ENCODE measurements at regions not wholly inside any gene's neighbourhood (a gene's known extent, or its start where the extent isn't known, plus 50 kb on each side); places are given as distances from the start of the nearest gene placed in this dataset.

DNA sequence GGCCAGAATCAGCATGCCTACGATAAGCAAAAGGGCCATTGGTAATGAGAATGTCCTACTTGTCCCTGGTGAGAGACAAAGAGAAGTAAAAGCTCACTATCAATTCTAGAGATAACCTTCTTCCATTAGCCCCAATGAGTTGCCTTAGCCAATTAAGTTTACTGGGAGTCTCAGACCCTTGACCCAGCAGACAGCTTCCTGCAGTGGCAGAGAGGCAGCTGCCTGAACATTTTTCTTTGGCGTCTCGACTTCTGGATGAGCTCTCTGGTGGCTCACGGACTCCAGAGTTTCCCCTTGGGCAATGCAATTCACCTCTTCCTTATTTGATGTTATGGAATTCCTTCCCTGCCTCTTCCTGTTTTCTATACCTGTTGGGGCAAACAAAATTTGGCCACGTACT lies 1034.4 kb downstream of the NAALADL2 start:
- no peaks in the 10 kb centered on the region for H3K4me1 ChIP-seq
- no peak overlapping the region for H3K4me3 ChIP-seq
- no peaks in the 10 kb centered on the region for H3K27me3 ChIP-seq
- TF ChIP-seq POLR2AphosphoS5 (IDR thresholded peaks at IDR 0.05) (no peak), CTCF (IDR thresholded peaks at IDR 0.05) (no peak), EP300 (IDR thresholded peaks at IDR 0.05) (no peak), POLR2A (IDR thresholded peaks at IDR 0.05) (no peak)
- H3K36me3 ChIP-seq: no peaks in the 10 kb centered on the region
- 77 to 79% methylated on average over 5 of the region's 5 CpGs for WGBS, 2 donors (ENCODE audit: low coverage in 1 of 2)
- ATAC-seq: no peak
- H3K9me3 ChIP-seq: no peaks in the 10 kb centered on the region
- H3K27ac ChIP-seq: no peak overlapping the region

- 27 to 51% methylated on average over 4 of the region's 4 CpGs for WGBS, 2 donors (ENCODE audit: low coverage in 1 of 2)
- Histone ChIP-seq H3K4me1 (no peaks in the 10 kb centered on the region), H3K9me3 (peaks cover 0 to 7% (median 0%) of the 10 kb centered on the region in 3 donors), H3K27ac (no peak overlapping the region), H3K36me3 (no peaks in the 10 kb centered on the region), H3K4me3 (no peak overlapping the region), H3K27me3 (no peaks in the 10 kb centered on the region)
- TF ChIP-seq EP300 (IDR thresholded peaks at IDR 0.05) (no peak), CTCF (IDR thresholded peaks at IDR 0.05) (no peak), POLR2A (IDR thresholded peaks at IDR 0.05) (no peak), POLR2AphosphoS5 (IDR thresholded peaks at IDR 0.05) (no peak)
- ATAC-seq: no peak
Measured at GRCh38 chr3:175890066-175890465, 1030.9 kb downstream of the NAALADL2 start.

DNA sequence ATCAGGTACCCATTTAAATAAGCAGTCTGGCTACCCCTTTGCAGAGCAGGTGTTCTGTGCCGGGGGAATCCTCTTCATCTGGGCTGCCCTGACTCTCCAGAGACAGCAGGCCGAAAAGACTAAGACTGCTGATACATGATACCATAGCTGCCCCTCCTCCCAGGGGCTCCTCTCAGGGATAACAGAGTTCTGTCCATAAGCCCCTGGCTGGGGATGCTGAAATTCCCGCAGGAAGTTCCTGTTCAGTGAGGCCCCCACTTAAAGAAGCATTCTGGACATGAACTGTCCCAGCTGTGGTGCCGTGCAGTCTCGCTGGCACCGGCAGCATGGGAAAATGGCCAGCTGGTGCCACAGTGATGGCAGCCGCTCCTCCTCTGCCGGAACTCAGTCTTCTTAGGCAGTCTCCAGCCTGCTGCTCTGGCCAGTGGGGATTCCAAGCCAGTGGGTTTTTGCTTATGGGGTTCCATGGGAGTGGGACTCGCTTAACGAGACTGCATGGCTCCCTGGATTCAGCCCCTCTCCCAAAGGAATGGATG lies 1026.2 kb downstream of the NAALADL2 start:
- peaks cover 0 to 7% (median 0%) of the 10 kb centered on the region in 3 donors for H3K9me3 ChIP-seq
- ATAC-seq: no peak
- no peaks in the 10 kb centered on the region for H3K36me3 ChIP-seq
- no peaks in the 10 kb centered on the region for H3K27me3 ChIP-seq
- H3K4me3 ChIP-seq: no peak overlapping the region
- H3K4me1 ChIP-seq: no peaks in the 10 kb centered on the region
- TF ChIP-seq EP300 (IDR thresholded peaks at IDR 0.05): no peak
- TF ChIP-seq POLR2A (IDR thresholded peaks at IDR 0.05): no peak
- no peak for TF ChIP-seq POLR2AphosphoS5 (IDR thresholded peaks at IDR 0.05)
- TF ChIP-seq CTCF (IDR thresholded peaks at IDR 0.05): no peak
- no CpG with 5 or more reads among the region's 10 CpGs for WGBS, 2 donors (ENCODE audit: low coverage in 1 of 2)
- H3K27ac ChIP-seq: no peak overlapping the region

DNA sequence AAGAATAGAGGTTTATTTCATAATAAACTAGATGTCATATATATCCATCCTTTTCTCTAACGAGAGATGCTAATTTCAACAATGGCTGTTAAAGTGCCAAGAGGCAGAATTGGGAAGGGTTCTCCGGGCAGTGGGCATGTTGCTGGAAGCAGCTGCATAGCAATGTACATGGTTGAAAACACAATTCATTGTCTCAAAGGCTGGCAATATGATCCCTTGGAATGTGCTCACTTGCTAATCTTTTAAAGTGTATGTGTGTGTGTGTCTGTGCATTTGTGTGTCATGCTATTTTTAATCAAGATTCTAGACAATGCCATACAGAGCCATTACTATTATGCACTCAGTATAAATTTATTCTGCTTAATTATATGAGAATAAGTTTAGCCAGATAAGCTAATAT lies 1020.3 kb downstream of the NAALADL2 start:
- WGBS, 2 donors (ENCODE audit: low coverage in 1 of 2): 90 to 94% methylated on average over 2 of the region's 2 CpGs
- no peak for ATAC-seq
- H3K27me3 ChIP-seq: no peaks in the 10 kb centered on the region
- H3K36me3 ChIP-seq: no peaks in the 10 kb centered on the region
- no peak overlapping the region for H3K27ac ChIP-seq
- H3K9me3 ChIP-seq: no peaks in the 10 kb centered on the region
- H3K4me3 ChIP-seq: no peak overlapping the region
- no peaks in the 10 kb centered on the region for H3K4me1 ChIP-seq
- no peak for TF ChIP-seq POLR2AphosphoS5 (IDR thresholded peaks at IDR 0.05)
- no peak for TF ChIP-seq EP300 (IDR thresholded peaks at IDR 0.05)
- no peak for TF ChIP-seq POLR2A (IDR thresholded peaks at IDR 0.05)
- TF ChIP-seq CTCF (IDR thresholded peaks at IDR 0.05): no peak

- no peak for TF ChIP-seq POLR2A (IDR thresholded peaks at IDR 0.05)
- no peak for TF ChIP-seq CTCF (IDR thresholded peaks at IDR 0.05)
- TF ChIP-seq POLR2AphosphoS5 (IDR thresholded peaks at IDR 0.05): no peak
- no peak for TF ChIP-seq EP300 (IDR thresholded peaks at IDR 0.05)
- ATAC-seq: no peak
- H3K9me3 ChIP-seq: peaks cover 0 to 4% (median 0%) of the 10 kb centered on the region in 3 donors
- WGBS, 2 donors (ENCODE audit: low coverage in 1 of 2): 55 to 60% methylated on average over 1 of the region's 1 CpG
- no peak overlapping the region for H3K27ac ChIP-seq
- H3K36me3 ChIP-seq: no peaks in the 10 kb centered on the region
- H3K4me1 ChIP-seq: no peaks in the 10 kb centered on the region
- H3K27me3 ChIP-seq: no peaks in the 10 kb centered on the region
- no peak overlapping the region for H3K4me3 ChIP-seq
Measured at GRCh38 chr3:175869404-175869803, 1010.3 kb downstream of the NAALADL2 start.

Measured in gastroesophageal sphincter (tissue), 4 donors.